ENCODE measurements at regions not wholly inside any gene's neighbourhood (a gene's known extent, or its start where the extent isn't known, plus 50 kb on each side); places are given as distances from the start of the nearest gene placed in this dataset.

DNA sequence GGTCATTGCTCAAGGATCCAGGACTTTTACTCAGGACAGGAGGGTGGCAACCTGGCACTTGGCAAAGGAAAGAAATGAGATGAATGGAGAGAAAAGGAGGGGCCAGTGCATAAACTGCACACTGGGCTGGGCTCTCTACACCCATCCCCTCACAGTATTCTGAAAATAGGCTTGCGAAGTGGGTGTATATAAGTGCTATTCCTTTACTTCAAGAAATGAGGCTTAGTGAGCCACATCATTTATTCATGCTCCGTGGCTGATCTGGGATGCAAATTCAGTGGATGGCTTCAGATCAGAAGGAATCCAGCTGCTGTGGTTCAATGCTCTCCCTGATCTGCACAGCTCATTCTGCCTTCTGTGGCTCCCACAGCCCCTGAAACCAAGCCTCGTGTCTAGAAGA is 297.7 kb downstream of the UQCRFS1 start:
- no peak overlapping the region for H3K27ac ChIP-seq
- H3K36me3 ChIP-seq, result no peaks in the 10 kb centered on the region
- H3K9me3 ChIP-seq (replicated peaks), result no peaks in the 10 kb centered on the region
- peaks cover 18% of the 10 kb centered on the region for H3K27me3 ChIP-seq
- H3K4me3 ChIP-seq, result no peak overlapping the region
- no peak for DNase-seq
- no peaks in the 10 kb centered on the region for H3K4me1 ChIP-seq

DNA sequence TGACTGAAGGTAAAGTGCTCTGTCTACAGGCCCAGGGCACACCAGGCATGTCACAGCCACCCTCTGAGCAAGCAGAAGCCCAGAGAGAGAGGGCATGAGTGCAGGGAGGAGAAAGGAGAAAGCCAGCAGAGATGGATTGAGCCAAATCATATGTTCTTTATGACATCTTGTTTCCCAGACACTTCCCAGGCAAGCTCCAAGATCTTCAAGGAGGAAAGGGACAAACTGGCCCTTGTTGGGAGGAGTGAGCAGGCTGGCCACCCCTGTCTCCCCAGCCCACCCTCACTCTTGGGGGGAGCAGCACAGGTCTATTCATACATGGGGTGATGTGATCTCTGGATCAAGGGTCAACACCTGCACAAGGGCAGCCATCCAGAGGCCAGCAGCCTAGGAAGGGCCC is 298.8 kb downstream of the UQCRFS1 start:
- no peak for DNase-seq
- H3K4me1 ChIP-seq, result no peaks in the 10 kb centered on the region
- no peak overlapping the region for H3K27ac ChIP-seq
- H3K4me3 ChIP-seq, result no peak overlapping the region
- no peaks in the 10 kb centered on the region for H3K9me3 ChIP-seq (replicated peaks)
- no peaks in the 10 kb centered on the region for H3K36me3 ChIP-seq
- H3K27me3 ChIP-seq, result peaks cover 19% of the 10 kb centered on the region

DNA sequence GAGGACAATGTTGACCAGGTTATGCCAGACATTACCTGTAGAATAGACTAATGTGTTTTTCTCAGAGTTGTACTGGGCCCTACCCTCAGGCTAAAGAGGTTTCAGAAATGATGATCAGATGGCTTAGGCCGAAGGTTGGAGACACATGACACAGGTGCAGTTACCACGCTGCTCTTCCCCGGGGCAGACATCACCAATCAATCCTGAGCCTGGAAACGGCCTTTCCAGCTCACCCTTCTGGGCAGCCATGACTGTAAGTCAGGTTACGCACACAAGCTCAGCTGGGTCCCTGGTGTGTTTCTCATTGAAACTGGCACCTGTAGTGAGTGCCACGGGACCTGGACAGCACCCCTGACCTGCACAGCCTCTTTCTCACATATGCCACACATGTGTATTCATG is 299.3 kb downstream of the UQCRFS1 start:
- Histone ChIP-seq H3K27ac (no peak overlapping the region), H3K4me3 (no peak overlapping the region), H3K36me3 (no peaks in the 10 kb centered on the region), H3K27me3 (peaks cover 22% of the 10 kb centered on the region), H3K9me3 (replicated peaks) (no peaks in the 10 kb centered on the region), H3K4me1 (no peaks in the 10 kb centered on the region)
- no peak for DNase-seq

DNA sequence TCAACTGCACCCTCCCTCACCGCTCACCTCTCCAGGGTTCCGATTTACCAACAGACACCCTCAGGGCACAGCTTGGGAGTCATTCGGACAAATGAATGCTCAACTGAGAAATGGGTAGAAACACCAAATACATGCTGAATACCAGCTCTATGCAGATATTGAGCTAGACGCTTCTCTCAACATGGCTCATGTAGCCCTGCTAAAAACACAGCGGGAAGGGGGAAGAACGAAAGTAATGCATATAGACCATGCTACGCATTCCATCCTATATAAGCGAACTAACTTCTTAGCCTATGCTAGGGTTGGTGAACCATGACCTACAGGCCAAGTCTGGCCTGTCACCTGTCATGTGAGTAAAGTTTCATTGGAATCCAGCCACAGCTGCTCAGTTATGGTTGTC is 304.0 kb downstream of the UQCRFS1 start:
- Histone ChIP-seq H3K36me3 (no peaks in the 10 kb centered on the region), H3K4me1 (no peaks in the 10 kb centered on the region), H3K4me3 (no peak overlapping the region), H3K27ac (no peak overlapping the region), H3K27me3 (peaks cover 27% of the 10 kb centered on the region; the same call in 1 of the 2 replicates), H3K9me3 (replicated peaks) (no peaks in the 10 kb centered on the region)
- DNase-seq, result no peak

- no peak overlapping the region for H3K27ac ChIP-seq
- H3K27me3 ChIP-seq, result peaks cover 18% of the 10 kb centered on the region; the same call in 1 of the 2 replicates
- H3K4me3 ChIP-seq, result no peak overlapping the region
- no peaks in the 10 kb centered on the region for H3K9me3 ChIP-seq (replicated peaks)
- DNase-seq, result no peak
- no peaks in the 10 kb centered on the region for H3K36me3 ChIP-seq
- H3K4me1 ChIP-seq, result no peaks in the 10 kb centered on the region
Measured at GRCh38 chr19:28907534-28907933, 305.4 kb downstream of the UQCRFS1 start.

DNA sequence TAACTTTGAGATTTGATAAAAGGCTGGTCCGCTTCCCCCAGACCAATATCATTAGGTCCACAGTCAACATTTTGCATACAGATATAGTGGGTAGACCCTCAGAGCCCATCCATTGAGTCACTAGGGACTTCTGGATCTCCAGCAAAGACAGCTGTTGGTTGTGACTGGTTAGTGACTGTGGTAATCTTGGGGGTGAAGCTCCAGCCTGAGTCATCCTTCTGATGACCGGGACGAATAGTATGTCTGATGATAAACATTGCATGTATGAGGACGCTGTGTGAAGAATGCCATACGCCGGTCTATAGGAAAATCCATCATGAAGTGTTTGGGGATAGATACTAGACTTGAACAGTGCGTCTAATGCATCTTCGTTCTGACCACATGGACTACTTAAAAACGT is 307.0 kb downstream of the UQCRFS1 start:
- no peaks in the 10 kb centered on the region for H3K36me3 ChIP-seq
- peaks cover 13% of the 10 kb centered on the region; the same call in 1 of the 2 replicates for H3K27me3 ChIP-seq
- H3K4me1 ChIP-seq, result no peaks in the 10 kb centered on the region
- no peaks in the 10 kb centered on the region for H3K9me3 ChIP-seq (replicated peaks)
- no peak overlapping the region for H3K4me3 ChIP-seq
- no peak for DNase-seq
- H3K27ac ChIP-seq, result no peak overlapping the region

DNA sequence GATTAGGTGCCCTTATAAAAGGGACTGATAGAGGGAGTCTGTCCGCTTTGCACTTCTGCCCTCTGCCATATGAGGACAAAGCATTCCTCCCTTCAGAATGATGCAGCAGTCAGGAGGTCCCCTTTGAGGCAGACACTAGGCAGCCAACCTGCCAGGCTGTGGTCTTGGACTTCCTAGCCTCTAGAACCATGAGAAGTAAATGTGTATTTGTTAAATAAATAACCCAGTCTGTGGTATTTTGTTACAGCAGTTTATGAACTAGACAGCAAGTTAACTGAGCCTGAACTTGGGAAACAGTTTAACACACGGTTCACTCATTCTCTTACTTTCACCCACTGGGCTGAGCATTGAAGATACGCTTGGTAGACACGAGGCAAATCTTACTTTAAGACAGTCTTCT is 313.2 kb downstream of the UQCRFS1 start:
- H3K36me3 ChIP-seq, result no peaks in the 10 kb centered on the region
- DNase-seq, result no peak
- no peak overlapping the region for H3K27ac ChIP-seq
- H3K4me3 ChIP-seq, result no peak overlapping the region
- H3K27me3 ChIP-seq, result peaks cover 10% of the 10 kb centered on the region; the same call in 1 of the 2 replicates
- no peaks in the 10 kb centered on the region for H3K9me3 ChIP-seq (replicated peaks)
- no peaks in the 10 kb centered on the region for H3K4me1 ChIP-seq

GRCh38 chr19:28898249-28898648 is 314.7 kb downstream of the UQCRFS1 start:
- no peak overlapping the region for H3K27ac ChIP-seq
- DNase-seq, result no peak

GRCh38 chr19:28889941-28890670 is 322.8 kb downstream of the UQCRFS1 start:
- Histone ChIP-seq H3K4me1 (no peaks in the 10 kb centered on the region), H3K4me3 (no peak overlapping the region), H3K36me3 (no peaks in the 10 kb centered on the region), H3K9me3 (replicated peaks) (no peaks in the 10 kb centered on the region), H3K27ac (no peak overlapping the region), H3K27me3 (peaks cover 12% of the 10 kb centered on the region)
- no peak for DNase-seq

More at GRCh38 chr19:28898249-28898648, 314.7 kb downstream of the UQCRFS1 start:
- H3K9me3 ChIP-seq (replicated peaks), result no peaks in the 10 kb centered on the region
- H3K27me3 ChIP-seq, result peaks cover 10% of the 10 kb centered on the region; the same call in 1 of the 2 replicates
- H3K4me3 ChIP-seq, result no peak overlapping the region
- no peaks in the 10 kb centered on the region for H3K36me3 ChIP-seq
- no peaks in the 10 kb centered on the region for H3K4me1 ChIP-seq

DNA sequence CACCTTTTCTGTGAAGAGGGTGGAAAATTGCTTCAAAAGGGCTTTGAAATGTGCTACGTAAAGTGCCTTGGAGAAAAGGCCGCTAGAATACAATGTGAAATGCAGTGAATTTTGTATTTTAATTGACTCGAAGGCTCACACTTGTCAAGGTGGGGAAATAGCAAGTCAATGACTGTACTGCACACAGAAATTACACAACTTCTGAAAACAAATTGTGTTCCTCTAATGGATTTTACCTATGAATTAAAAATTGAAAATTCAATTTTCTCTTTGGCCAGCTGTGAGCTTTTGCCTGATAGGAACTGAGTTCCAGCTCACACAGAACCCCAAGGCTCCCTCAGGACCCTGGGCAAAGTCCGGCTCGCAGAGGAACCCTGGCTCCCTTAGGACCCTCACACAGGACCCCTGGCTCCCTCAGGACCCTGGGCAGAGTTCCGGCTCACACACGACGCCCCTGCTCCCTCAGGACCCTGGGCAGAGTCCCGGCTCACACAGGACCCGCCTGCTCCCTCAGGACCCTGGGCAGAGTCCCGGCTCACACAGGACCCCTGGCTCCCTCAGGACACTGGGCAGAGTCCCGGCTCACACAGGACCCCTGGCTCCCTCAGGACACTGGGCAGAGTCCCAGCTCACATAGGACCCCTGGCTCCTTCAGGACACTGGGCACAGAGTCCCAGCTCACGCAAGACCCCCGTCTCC is 324.9 kb downstream of the UQCRFS1 start:
- no peaks in the 10 kb centered on the region for H3K4me1 ChIP-seq
- H3K4me3 ChIP-seq, result no peak overlapping the region
- H3K9me3 ChIP-seq (replicated peaks), result no peaks in the 10 kb centered on the region
- no peak overlapping the region for H3K27ac ChIP-seq
- DNase-seq, result no peak
- H3K27me3 ChIP-seq, result peaks cover 12% of the 10 kb centered on the region
- H3K36me3 ChIP-seq, result no peaks in the 10 kb centered on the region

DNA sequence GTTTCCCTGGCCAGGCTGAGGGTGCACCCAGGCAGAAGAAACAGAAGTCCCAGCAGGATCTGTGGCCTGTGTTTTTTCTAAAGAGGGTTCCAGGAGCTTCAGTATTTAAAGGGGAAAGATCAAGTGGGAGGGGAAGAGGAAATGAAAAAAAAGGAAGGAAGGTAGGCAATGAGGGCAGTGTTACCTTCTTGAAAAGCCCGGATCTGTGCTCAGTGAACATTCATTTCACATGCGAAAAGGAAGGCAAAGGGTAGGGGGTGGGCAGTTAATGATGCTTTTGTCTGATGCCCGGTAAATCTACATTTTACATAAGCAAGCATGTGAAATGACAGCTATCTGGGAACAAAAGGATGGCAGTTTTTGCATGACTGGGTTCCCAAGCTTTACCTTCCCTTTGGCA is 326.2 kb downstream of the UQCRFS1 start:
- Histone ChIP-seq H3K27me3 (peaks cover 11% of the 10 kb centered on the region; the same call in 1 of the 2 replicates), H3K9me3 (replicated peaks) (no peaks in the 10 kb centered on the region), H3K4me1 (no peaks in the 10 kb centered on the region), H3K36me3 (no peaks in the 10 kb centered on the region), H3K4me3 (no peak overlapping the region), H3K27ac (no peak overlapping the region)
- DNase-seq, result no peak

DNA sequence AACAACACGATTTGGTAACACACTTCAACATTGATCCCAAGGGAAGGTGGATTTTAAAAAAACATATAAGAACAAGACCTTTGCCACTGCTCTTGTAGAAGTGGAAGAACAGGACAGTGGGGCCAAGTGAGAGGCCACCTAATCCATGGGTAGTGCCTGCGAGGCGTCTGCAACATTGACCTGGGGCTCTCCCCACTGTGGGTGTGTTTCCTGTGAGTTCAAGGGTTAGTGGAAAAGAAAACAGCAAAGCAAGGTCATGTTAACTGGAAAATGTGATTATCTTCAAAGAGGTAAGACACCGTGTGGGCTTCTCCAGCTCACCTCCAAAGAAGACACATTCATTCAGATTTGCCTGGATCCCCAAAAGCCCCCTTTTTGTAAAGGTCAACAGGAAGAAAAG is 327.0 kb downstream of the UQCRFS1 start:
- H3K9me3 ChIP-seq (replicated peaks), result no peaks in the 10 kb centered on the region
- H3K4me1 ChIP-seq, result no peaks in the 10 kb centered on the region
- H3K27ac ChIP-seq, result no peak overlapping the region

GRCh38 chr19:28884786-28885476 is 328.0 kb downstream of the UQCRFS1 start:
- Histone ChIP-seq H3K4me3 (no peak overlapping the region), H3K36me3 (no peaks in the 10 kb centered on the region), H3K27ac (no peak overlapping the region), H3K9me3 (replicated peaks) (no peaks in the 10 kb centered on the region), H3K4me1 (no peaks in the 10 kb centered on the region), H3K27me3 (peaks cover 11% of the 10 kb centered on the region; the same call in 1 of the 2 replicates)
- DNase-seq, result no peak

More for the DNA sequence above, 327.0 kb downstream of the UQCRFS1 start:
- DNase-seq, result no peak
- H3K36me3 ChIP-seq, result no peaks in the 10 kb centered on the region
- peaks cover 11% of the 10 kb centered on the region; the same call in 1 of the 2 replicates for H3K27me3 ChIP-seq
- H3K4me3 ChIP-seq, result no peak overlapping the region

DNA sequence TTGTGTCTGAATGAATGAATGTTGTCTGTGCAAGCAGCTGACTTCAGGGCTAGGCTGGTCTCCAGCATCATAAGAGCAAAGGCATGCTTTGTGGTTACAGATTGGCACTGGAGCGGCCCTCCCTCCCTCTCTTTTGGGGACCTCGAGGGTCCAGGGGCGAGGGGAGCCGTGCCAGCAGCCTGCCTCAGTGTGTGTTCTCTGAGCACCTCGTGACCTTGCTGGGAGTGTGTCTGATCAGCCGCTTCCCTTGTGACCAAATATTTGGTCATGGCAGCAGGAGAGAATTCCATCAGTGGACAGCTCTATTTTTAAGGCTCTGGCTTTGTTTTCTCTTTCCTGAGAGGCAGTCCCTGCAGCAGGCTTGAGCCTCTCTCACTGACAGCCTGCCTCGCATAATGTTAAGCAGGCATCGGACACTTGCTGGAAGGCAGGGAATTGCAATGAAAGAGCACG is 329.7 kb downstream of the UQCRFS1 start:
- Histone ChIP-seq H3K4me3 (no peak overlapping the region), H3K4me1 (no peaks in the 10 kb centered on the region), H3K27me3 (0 out of 2 replicates have a peak, but pooled peaks cover 7% of the 10 kb centered on the region), H3K27ac (no peak overlapping the region), H3K9me3 (replicated peaks) (no peaks in the 10 kb centered on the region), H3K36me3 (no peaks in the 10 kb centered on the region)
- DNase-seq, result no peak

DNA sequence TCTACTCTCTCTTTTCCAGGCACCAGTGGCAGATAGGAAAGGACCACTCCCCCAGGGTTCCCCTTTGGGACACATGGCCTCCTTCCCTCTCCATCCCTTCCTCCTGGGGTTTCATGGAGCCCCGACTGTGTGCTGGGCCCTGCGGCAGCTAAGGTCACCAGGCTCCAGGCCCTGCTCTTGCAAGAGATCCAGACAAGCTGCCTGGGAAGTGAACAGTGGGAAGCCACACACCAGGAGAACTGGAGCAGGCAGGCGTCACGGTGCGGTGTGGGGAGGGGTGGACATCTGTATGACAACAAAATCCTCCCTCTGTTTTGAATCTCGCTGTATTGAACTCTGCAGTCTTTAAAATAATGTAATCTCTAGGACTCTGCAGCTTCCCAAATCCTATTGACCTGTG is 330.1 kb downstream of the UQCRFS1 start:
- no peak overlapping the region for H3K4me3 ChIP-seq
- DNase-seq, result no peak
- 0 out of 2 replicates have a peak, but pooled peaks cover 7% of the 10 kb centered on the region for H3K27me3 ChIP-seq
- H3K4me1 ChIP-seq, result no peaks in the 10 kb centered on the region
- H3K9me3 ChIP-seq (replicated peaks), result no peaks in the 10 kb centered on the region
- no peaks in the 10 kb centered on the region for H3K36me3 ChIP-seq
- H3K27ac ChIP-seq, result no peak overlapping the region
